Left lobe of liver (tissue), 2 donors: ENCODE measurements at regions not wholly inside any gene's neighbourhood (a gene's known extent, or its start where the extent isn't known, plus 50 kb on each side); places are given as distances from the start of the nearest gene placed in this dataset.
"Not testable (repeated sequence)": the region's sequence is repeated elsewhere in the genome, so short reads cannot be mapped to it uniquely, and the experiment has no call there.

Source experiments
- ATAC-seq: fragments of 200-7000 bp; cut with Tn5 transposase; one replicate; pipeline ENCODE4 v1.9.1; 2020; ENCODE audit warnings: mild to moderate bottlenecking, moderate library complexity
- DNase-seq: peaks from one replicate; pipeline ENCODE4 v3.0.0-alpha.2; 2020; ENCODE audit warnings: low spot score
- donor health status: DM: no; HTN: no; CAD: no; lungs with moderate emphysema.
- donor health status: DM: no; HTN: yes; CAD: no.

- DNase-seq, result no peak
- no peak for ATAC-seq
Measured at GRCh38 chr1:170375082-170375723, 156.8 kb upstream of the GORAB start.

GRCh38 chr1:170376801-170377385 lies 155.1 kb upstream of the GORAB start:
- ATAC-seq (no peak), DNase-seq (no peak)

DNA sequence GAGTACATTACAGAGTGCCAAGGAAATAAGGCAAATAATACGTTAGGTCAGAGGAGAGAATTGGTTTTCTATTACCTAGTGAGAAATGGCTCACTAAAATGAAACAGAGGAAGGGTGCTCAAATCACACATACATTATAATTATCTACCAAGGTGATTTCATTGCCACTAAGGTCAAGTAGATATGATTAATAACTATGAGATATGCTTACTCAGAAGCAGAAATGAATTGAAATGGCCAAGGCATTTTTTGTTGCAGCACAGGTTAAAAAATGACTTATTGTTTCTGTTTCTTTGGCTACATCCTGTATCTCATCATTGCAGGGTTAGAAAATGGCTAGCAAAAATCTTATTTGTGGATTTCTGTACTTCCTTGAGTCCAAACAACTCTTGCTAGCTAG lies 154.5 kb upstream of the GORAB start:
- no peak for DNase-seq
- ATAC-seq, result no peak

DNA sequence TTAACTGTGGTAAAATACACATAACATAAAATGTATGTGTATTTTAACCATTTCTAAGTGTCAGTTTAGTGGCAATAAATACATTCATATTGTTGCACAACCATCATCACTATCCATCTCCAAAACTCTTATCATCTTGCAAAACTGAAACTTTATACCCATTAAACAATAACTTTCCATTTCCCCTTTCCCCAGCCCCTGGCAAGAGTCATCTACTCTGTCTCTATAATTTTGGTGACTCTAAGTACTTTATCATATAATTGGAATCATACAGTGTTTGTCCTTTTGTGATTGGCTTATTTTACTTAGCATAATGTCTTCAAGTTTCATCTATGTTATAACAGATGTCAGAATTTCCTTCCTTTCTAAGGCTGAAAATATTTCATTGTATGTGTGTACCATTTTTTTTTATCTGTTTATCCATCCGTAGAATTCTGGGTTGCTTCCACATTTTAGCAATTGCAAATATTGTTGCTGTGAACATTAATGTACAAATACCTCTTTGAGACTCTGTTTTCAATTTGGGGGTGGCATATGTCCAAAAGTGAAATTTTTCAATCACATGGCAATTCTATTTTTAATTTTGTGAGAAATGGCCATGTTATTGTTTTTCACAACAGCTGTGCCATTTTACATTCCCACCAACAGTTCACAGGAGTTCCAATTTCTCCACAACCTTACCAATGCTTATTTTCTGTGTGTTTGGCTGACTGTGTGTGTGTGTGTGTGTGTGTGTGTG lies 153.9 kb upstream of the GORAB start:
- ATAC-seq, result no peak
- no peak for DNase-seq

DNA sequence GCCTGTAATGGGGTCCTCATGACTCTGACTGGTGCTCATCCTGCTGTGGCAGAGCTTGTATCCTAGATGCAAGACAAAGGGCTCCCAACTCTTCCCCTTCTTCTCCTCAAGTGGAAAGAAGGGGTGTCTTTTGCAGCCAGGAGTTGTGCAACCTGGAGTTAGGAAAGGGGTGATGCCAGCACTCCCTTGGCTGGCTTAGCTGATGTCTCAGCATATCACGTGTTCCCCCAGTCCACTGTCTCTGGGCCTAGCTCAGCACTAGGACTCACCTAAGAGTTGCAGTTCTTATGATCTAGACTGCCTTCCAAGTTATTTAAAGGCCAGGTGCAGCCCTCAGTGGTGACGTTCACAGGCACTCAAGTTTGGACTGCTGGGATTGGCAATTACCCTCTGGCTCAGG lies 146.2 kb upstream of the GORAB start:
- DNase-seq (no peak), ATAC-seq (no peak)

DNA sequence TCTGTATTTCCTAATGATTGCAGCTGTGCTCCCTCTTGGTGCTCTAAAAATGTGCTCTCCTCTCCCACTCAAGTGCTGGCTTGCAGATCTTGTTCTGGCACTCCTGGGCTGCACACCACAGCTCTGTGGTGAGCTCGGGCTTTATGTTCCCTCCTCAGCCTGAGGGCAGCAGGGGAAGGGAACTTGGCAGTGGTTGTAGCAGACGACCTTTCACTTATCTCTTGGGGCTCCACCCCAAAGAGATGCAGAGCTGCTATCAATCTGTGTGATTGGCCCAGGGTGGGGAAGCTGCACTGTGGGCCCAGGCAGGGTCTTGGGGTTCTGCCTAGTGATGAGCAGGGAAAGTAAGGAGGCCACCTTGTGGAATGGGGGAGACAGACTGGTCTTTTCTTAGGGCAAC lies 143.5 kb upstream of the GORAB start:
- ATAC-seq (no peak), DNase-seq (no peak)

- ATAC-seq (no peak), DNase-seq (no peak)
Measured at GRCh38 chr1:170395149-170395548, 136.8 kb upstream of the GORAB start.

- no peak for ATAC-seq
Measured at GRCh38 chr1:170397061-170397460, 134.9 kb upstream of the GORAB start.

GRCh38 chr1:170402476-170403311 lies 129.3 kb upstream of the GORAB start:
- ATAC-seq, result no peak
- no peak for DNase-seq

More at GRCh38 chr1:170397061-170397460, 134.9 kb upstream of the GORAB start:
- no peak for DNase-seq

- DNase-seq, result no peak
- ATAC-seq, result no peak
Measured at GRCh38 chr1:170407138-170407537, 124.8 kb upstream of the GORAB start.

GRCh38 chr1:170407581-170407980 lies 124.4 kb upstream of the GORAB start:
- ATAC-seq, result no peak
- DNase-seq, result no peak

- DNase-seq (no peak), ATAC-seq (no peak)
Measured at GRCh38 chr1:170410401-170411166, 121.4 kb upstream of the GORAB start.

DNA sequence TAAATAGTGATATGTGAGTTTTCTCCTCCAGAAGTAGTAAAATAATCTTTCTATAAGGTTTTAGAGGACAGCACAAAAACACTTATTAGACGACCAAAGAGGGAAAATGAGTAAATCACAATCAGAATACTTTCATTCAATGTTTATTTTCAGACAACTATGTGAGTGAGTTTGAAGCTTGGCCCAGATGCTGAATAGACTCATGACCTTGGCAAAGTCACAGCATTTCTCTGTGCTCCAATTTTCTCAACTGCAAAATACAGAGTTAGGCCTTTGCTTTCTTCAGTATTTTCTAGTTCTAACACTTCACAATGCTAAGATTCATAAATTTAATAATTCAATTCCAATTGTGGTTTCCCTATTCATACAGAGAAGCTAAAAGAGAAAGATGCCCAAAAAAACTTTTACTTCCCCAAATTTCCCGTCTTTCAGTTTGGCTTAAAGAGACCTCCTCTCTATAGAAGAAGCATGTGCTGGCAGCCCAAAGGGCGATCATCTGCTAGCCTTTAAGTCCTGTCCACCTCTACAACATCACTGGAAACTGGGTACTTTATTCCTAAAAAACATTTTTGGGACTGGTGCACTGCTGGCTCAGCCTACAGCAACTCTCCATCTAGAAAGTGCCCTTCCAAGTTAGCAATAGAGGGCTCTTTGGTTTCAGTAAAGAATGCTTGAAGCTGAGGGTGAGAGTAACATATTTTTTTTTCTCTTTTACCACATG lies 116.8 kb upstream of the GORAB start:
- DNase-seq, result no peak
- ATAC-seq, result no peak

DNA sequence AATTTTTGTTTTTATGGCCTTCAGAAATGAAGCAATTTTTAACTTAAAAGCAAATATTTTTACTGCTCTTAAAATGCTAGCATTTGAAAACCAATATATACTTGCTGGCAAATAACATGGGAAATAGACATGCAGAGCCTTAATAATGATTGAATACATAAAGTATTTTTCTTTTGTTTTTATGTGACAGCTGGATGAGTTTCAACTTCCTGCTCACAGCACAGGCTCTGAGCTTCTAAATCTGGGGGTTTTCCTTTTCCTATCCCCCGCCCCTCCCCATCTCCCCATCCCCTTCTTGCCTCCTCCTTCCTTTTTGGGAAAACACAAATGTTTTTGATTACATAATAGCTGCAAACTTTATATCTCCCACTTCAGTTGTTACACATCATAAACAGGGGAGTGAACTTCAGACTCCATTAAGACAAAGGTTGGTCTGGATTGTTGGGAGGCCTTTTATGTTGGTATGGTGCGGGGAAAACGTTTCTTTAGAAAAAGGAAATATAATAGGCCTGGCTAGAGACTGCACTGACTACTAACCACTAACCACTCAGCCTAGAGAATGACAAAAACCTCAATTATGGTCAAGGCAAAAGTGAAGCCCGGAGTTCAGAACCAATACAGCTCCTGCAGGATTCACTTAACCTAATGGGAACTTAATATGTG lies 116.1 kb upstream of the GORAB start:
- DNase-seq, result no peak

DNA sequence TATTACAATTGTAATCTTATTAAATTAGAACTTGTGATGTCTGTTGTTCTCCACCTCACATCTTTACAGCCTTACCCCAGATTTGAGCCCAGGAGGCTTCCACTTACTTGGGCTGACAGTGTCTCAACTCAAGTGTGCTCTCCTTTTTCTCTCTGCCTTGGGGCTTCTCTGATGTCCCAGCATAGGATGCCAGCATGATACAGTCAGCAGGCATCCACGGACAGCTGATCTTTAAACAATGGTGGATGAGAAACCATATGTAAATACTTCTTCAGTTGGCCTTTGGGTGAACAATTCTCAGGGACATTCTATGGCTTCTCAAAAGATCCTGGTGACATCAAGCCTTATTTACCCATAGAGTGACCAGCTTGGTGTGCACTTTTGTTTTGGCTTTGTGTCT lies 107.6 kb upstream of the GORAB start:
- DNase-seq (no peak), ATAC-seq (no peak)

More for the DNA sequence above, 116.1 kb upstream of the GORAB start:
- no peak for ATAC-seq

DNA sequence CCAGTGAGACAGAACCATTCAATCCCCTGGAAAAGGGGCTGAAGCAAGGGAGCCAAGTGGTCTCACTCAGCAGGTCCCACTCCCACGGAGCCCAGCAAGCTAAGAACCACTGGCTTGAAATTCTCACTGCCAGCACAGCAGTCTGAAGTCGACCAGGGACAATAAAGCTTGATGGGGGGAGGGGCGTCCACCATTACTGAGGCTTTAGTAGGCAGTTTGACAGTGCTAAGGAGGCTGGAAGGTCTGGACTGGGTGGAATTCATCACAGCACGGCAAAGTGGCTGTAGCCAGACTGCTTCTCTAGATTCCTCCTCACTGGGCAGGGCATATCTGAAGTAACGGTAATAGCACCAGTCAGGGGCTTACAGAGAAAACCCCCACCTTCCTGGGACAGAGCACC lies 105.4 kb upstream of the GORAB start:
- DNase-seq (no peak), ATAC-seq (no peak)

- ATAC-seq, result not testable (repeated sequence)
Measured at GRCh38 chr1:170427002-170427401, 105.0 kb upstream of the GORAB start.

DNA sequence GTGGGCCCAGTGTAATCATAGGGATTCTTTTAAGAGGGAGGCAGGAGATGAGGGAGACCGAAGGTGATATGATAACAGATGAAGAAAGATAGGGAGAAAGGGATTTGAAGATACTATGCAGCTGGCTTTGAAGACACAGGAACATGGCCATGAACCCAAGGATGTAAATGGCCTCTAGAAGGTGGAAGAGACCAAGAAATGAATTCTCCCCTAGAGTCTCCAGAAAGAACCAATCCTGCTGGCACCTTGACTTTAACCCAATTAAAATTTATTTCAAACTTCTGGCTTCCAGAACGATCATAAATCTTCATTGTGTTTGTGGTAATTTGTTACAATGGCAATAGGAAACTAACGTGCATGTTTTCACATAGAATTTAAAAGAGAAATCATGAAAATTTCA lies 95.0 kb upstream of the GORAB start:
- DNase-seq, result no peak
- no peak for ATAC-seq

More at GRCh38 chr1:170427002-170427401, 105.0 kb upstream of the GORAB start:
- DNase-seq, result not testable (repeated sequence)

GRCh38 chr1:170445096-170445495 lies 86.9 kb upstream of the GORAB start:
- ATAC-seq (no peak), DNase-seq (no peak)
